PC-3 (cell line): ENCODE measurements at regions not wholly inside any gene's neighbourhood (a gene's known extent, or its start where the extent isn't known, plus 50 kb on each side); places are given as distances from the start of the nearest gene placed in this dataset.
A peak's percentile ranks its signal among the peaks of the same experiment; 100 is the strongest.

ENCODE experiments used
- ATAC-seq: fragments of 200-7000 bp; cut with Tn5 transposase; 2 replicates; pipeline ENCODE4 v1.9.1; 2020; ENCODE audit warnings: mild to moderate bottlenecking, moderate library complexity
- BruUV-seq: library from RNA; stranded (reverse); fragments of 400-500 nt; replicated peaks from 2 replicates; lab custom pipeline; 2021; lab: Mats Ljungman, UMichigan
- CTCF ChIA-PET: fragments of 300-600 bp; sonication (Branson Sonifier 250); formaldehyde crosslinking; loops from one replicate; lab custom pipeline; 2022; ENCODE audit warnings: antibody characterized with exemption; lab: Charles Lee
- POLR2A ChIA-PET: fragments of 300-600 bp; sonication (Branson Sonifier 250); formaldehyde crosslinking; loops from one replicate; lab custom pipeline; 2022; ENCODE audit warnings: antibody characterized with exemption; ENCODE audit not compliant: unreplicated experiment; lab: Charles Lee
- DNase-seq: peaks from one replicate; pipeline ENCODE4 v3.0.0-alpha.2; 2015
- H2AFZ ChIP-seq: fragments of 300-600 bp; sonication (generic); 2 replicates; pipeline ENCODE4 v1.6.0; 2016; ENCODE audit warnings: antibody characterized with exemption, low read length
- H3F3A ChIP-seq: fragments of 300-600 bp; sonication (generic); one replicate; pipeline ENCODE4 v1.6.0; 2017; ENCODE audit warnings: antibody characterized with exemption, low read length, control low read depth, mild to moderate bottlenecking; ENCODE audit not compliant: unreplicated experiment
- H3K27ac ChIP-seq: fragments of 300-600 bp; sonication (generic); 2 replicates; pipeline ENCODE4 v1.5.1; 2016; ENCODE audit warnings: mild to moderate bottlenecking, low read length
- H3K27me3 ChIP-seq: fragments of 300-600 bp; sonication (generic); 2 replicates; pipeline ENCODE4 v1.6.1; 2016; ENCODE audit warnings: low read length, mixed read lengths
- H3K36me3 ChIP-seq: fragments of 300-600 bp; sonication (generic); 2 replicates; pipeline ENCODE4 v1.6.1; 2016; ENCODE audit warnings: low read depth, mixed run types, low read length, mixed read lengths
- H3K4me1 ChIP-seq: fragments of 300-600 bp; sonication (generic); 2 replicates; pipeline ENCODE4 v1.5.1; 2016; ENCODE audit warnings: low read length; ENCODE audit not compliant: insufficient read depth
- H3K4me2 ChIP-seq: fragments of 300-600 bp; sonication (generic); 2 replicates; pipeline ENCODE4 v1.6.0; 2016; ENCODE audit warnings: low read length
- H3K4me3 ChIP-seq: fragments of 300-600 bp; sonication (generic); 2 replicates; pipeline ENCODE4 v1.5.1; 2016; ENCODE audit warnings: mild to moderate bottlenecking, low read length, mixed read lengths
- H3K79me2 ChIP-seq: fragments of 300-600 bp; sonication (generic); 2 replicates; pipeline ENCODE4 v1.6.1; 2017; ENCODE audit warnings: low read length, mixed read lengths
- H3K9ac ChIP-seq: fragments of 300-600 bp; sonication (generic); 2 replicates; pipeline ENCODE4 v1.6.0; 2016; ENCODE audit warnings: mild to moderate bottlenecking, low read length
- H3K9me2 ChIP-seq: fragments of 300-600 bp; sonication (generic); replicated peaks from 2 replicates; pipeline ENCODE4 v1.6.1; 2016; ENCODE audit warnings: mixed run types, low read length, mixed read lengths
- H3K9me3 ChIP-seq: fragments of 300-600 bp; sonication (generic); 2 replicates; pipeline ENCODE4 v1.6.1; 2016; ENCODE audit warnings: low read length, mixed read lengths
- H4K20me1 ChIP-seq: fragments of 300-600 bp; sonication (generic); 2 replicates; pipeline ENCODE4 v1.6.1; 2016; ENCODE audit warnings: low read length, mixed read lengths
- CTCF ChIP-seq: fragments of 300-600 bp; sonication (generic); conservative IDR thresholded peaks from 2 replicates; pipeline ENCODE4 v1.5.1; 2017; ENCODE audit warnings: antibody characterized with exemption, low read depth, mild to moderate bottlenecking, low read length
- EZH2 ChIP-seq: fragments of 300-600 bp; sonication (generic); IDR thresholded peaks from one replicate; pipeline ENCODE4 v1.6.1; 2017; ENCODE audit warnings: antibody characterized with exemption, mild to moderate bottlenecking, low read length; ENCODE audit not compliant: unreplicated experiment
- EZH2phosphoT487 ChIP-seq: fragments of 300-600 bp; sonication (generic); IDR thresholded peaks from 2 replicates; pipeline ENCODE4 v1.6.1; 2018; ENCODE audit warnings: mild to moderate bottlenecking, antibody characterized with exemption, low read length, borderline replicate concordance
- intact Hi-C: fragments of 100-400 bp; cut with micrococcal nuclease; formaldehyde crosslinking; loops from 2 replicates; pipeline ENCODE4 v1.9.0; 2023

- Histone ChIP-seq H3K9me2 (no peaks in the 10 kb centered on the region), H3K27ac (no peak overlapping the region), H3K4me1 (no peaks in the 10 kb centered on the region), H3K4me2 (no peak overlapping the region), H3K4me3 (no peak overlapping the region), H4K20me1 (no peaks in the 10 kb centered on the region), H3F3A (no peaks in the 10 kb centered on the region), H3K27me3 (no peaks in the 10 kb centered on the region), H3K79me2 (no peaks in the 10 kb centered on the region), H2AFZ (no peak overlapping the region), H3K36me3 (no peaks in the 10 kb centered on the region), H3K9me3 (no peaks in the 10 kb centered on the region), H3K9ac (no peak overlapping the region)
- no peak for DNase-seq
- CTCF ChIA-PET, result no interaction called here
- intact Hi-C loops, result no loop called here
- POLR2A ChIA-PET, result no interaction called here
- TF ChIP-seq CTCF, result no peak
- no peak for TF ChIP-seq EZH2phosphoT487
- TF ChIP-seq EZH2, result no peak
- no peak for ATAC-seq
- BruUV-seq, result no TSS peak
These were observed 679.4 kb upstream of the ADGRL2 start for GRCh38 chr1:81121306-81121705.

DNA sequence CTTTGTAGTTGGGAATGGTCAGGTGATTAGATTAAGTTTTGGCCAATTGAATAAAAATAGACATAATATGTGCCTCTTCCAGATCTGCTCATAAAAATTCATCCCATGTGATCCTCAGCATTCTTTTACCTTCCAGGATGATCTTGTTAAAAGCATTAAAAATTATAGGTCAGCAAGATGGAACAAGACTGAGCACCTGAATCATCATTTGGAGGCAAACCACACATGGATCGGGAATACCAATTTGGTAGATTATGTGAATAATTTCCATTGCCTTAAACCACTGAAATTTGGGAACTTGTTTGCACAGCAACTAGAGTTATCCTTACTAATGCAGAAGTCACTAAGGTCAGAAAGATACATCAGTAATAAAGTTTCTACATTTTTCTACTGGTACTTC lies 681.4 kb upstream of the ADGRL2 start:
- no peaks in the 10 kb centered on the region for H3K9me3 ChIP-seq
- no peak overlapping the region for H3K9ac ChIP-seq
- no peak overlapping the region for H3K27ac ChIP-seq
- H3K4me3 ChIP-seq, result no peak overlapping the region
- no peaks in the 10 kb centered on the region for H3K9me2 ChIP-seq
- POLR2A ChIA-PET, result no interaction called here
- TF ChIP-seq EZH2 (no peak), EZH2phosphoT487 (no peak), CTCF (no peak)
- H3K27me3 ChIP-seq, result no peaks in the 10 kb centered on the region
- no TSS peak for BruUV-seq
- H4K20me1 ChIP-seq, result no peaks in the 10 kb centered on the region
- DNase-seq (no peak), ATAC-seq (no peak)
- H3K36me3 ChIP-seq, result no peaks in the 10 kb centered on the region
- no peak overlapping the region for H2AFZ ChIP-seq
- CTCF ChIA-PET, result no interaction called here
- no peaks in the 10 kb centered on the region for H3K4me1 ChIP-seq
- H3F3A ChIP-seq, result no peaks in the 10 kb centered on the region
- H3K79me2 ChIP-seq, result no peaks in the 10 kb centered on the region
- H3K4me2 ChIP-seq, result no peak overlapping the region
- intact Hi-C loops, result no loop called here

DNA sequence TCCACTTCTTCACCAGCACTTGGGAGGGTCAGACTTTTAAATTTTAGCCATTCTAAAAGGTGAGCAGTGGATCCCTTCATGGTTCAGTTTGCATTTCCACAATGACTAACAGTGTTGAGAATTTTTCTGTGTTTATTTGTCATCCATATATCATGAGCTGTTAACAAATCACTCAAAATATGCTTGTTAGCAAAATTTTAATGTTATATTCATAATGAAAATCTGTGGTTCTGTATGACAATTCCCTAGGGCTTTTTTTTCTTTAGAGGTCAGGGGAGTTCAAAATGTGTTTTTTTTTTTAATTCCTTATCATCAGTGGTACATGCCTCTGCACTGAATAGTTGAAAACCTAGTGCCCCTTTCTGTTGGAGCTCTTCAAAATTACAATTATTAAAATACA lies 682.2 kb upstream of the ADGRL2 start:
- TF ChIP-seq CTCF, result no peak
- no peak for TF ChIP-seq EZH2
- TF ChIP-seq EZH2phosphoT487, result no peak
- Histone ChIP-seq H3F3A (no peaks in the 10 kb centered on the region), H3K27me3 (no peaks in the 10 kb centered on the region), H3K79me2 (no peaks in the 10 kb centered on the region), H3K4me1 (no peaks in the 10 kb centered on the region), H3K36me3 (no peaks in the 10 kb centered on the region), H3K9me3 (no peaks in the 10 kb centered on the region), H2AFZ (no peak overlapping the region), H3K4me3 (no peak overlapping the region), H3K9ac (no peak overlapping the region), H3K4me2 (no peak overlapping the region), H4K20me1 (no peaks in the 10 kb centered on the region), H3K27ac (no peak overlapping the region), H3K9me2 (no peaks in the 10 kb centered on the region)
- POLR2A ChIA-PET, result no interaction called here
- ATAC-seq (no peak; the same call in 1 of the 2 replicates), DNase-seq (peak; percentile 24)
- intact Hi-C loops, result no loop called here
- CTCF ChIA-PET, result no interaction called here
- no TSS peak for BruUV-seq
